H9 (cell line): ENCODE measurements at regions not wholly inside any gene's neighbourhood (a gene's known extent, or its start where the extent isn't known, plus 50 kb on each side); places are given as distances from the start of the nearest gene placed in this dataset.
"Not testable (repeated sequence)": the region's sequence is repeated elsewhere in the genome, so short reads cannot be mapped to it uniquely, and the experiment has no call there.

Experiments
- DNase-seq: peaks from one replicate; pipeline ENCODE4 v3.0.0-alpha.2; 2017
- H2AFZ ChIP-seq: one replicate; pipeline ENCODE4 v1.6.1; 2013; ENCODE audit warnings: mild to moderate bottlenecking, low read length, control low read depth, moderate library complexity
- H2AK5ac ChIP-seq: 2 replicates; pipeline ENCODE4 v1.6.1; 2013; ENCODE audit warnings: low read length, control low read depth, mixed read lengths; ENCODE audit not compliant: insufficient read length
- H2BK120ac ChIP-seq: one replicate; pipeline ENCODE4 v1.6.1; 2013; ENCODE audit warnings: low read depth, mild to moderate bottlenecking, low read length, control low read depth, inconsistent platforms; ENCODE audit not compliant: poor library complexity, severe bottlenecking
- H2BK12ac ChIP-seq: 2 replicates; pipeline ENCODE4 v1.6.1; 2013; ENCODE audit warnings: low read length, control low read depth, mixed read lengths, low read depth; ENCODE audit not compliant: insufficient read length
- H2BK15ac ChIP-seq: 2 replicates; pipeline ENCODE4 v1.6.1; 2013; ENCODE audit warnings: low read depth, low read length, control low read depth
- H2BK20ac ChIP-seq: one replicate; pipeline ENCODE4 v1.6.1; 2013; ENCODE audit warnings: low read depth, mild to moderate bottlenecking, low read length, control low read depth, inconsistent platforms; ENCODE audit not compliant: poor library complexity, severe bottlenecking
- H2BK5ac ChIP-seq: 2 replicates; pipeline ENCODE4 v1.6.1; 2013; ENCODE audit warnings: low read length, control low read depth, mixed read lengths; ENCODE audit not compliant: insufficient read length
- H3K14ac ChIP-seq: 2 replicates; pipeline ENCODE4 v1.6.1; 2013; ENCODE audit warnings: low read length, control low read depth; ENCODE audit not compliant: insufficient read depth
- H3K18ac ChIP-seq: 2 replicates; pipeline ENCODE4 v1.6.1; 2013; ENCODE audit warnings: low read depth, mild to moderate bottlenecking, mixed read lengths, low read length, control low read depth; ENCODE audit not compliant: insufficient read length
- H3K23ac ChIP-seq: 2 replicates; pipeline ENCODE4 v1.6.1; 2013; ENCODE audit warnings: low read length, control low read depth, mixed read lengths, low read depth; ENCODE audit not compliant: insufficient read length
- H3K23me2 ChIP-seq: 2 replicates; pipeline ENCODE4 v1.6.1; 2013; ENCODE audit warnings: low read depth, mild to moderate bottlenecking, mixed read lengths, low read length, control low read depth; ENCODE audit not compliant: insufficient read length, poor library complexity, severe bottlenecking
- H3K27ac ChIP-seq: 2 replicates; pipeline ENCODE4 v1.5.1; 2013; ENCODE audit warnings: low read length, control low read depth, mixed read lengths, low read depth; ENCODE audit not compliant: insufficient read length
- H3K27me3 ChIP-seq: 2 replicates; pipeline ENCODE4 v1.6.1; 2013; ENCODE audit warnings: low read length, control low read depth, inconsistent platforms; ENCODE audit not compliant: insufficient read depth
- H3K4ac ChIP-seq: 2 replicates; pipeline ENCODE4 v1.6.1; 2013; ENCODE audit warnings: low read depth, mild to moderate bottlenecking, control low read depth, inconsistent platforms, low read length, moderate library complexity
- H3K4me1 ChIP-seq: 2 replicates; pipeline ENCODE4 v1.6.1; 2013; ENCODE audit warnings: low read length, control low read depth, inconsistent platforms; ENCODE audit not compliant: insufficient read depth
- H3K4me2 ChIP-seq: 2 replicates; pipeline ENCODE4 v1.6.1; 2013; ENCODE audit warnings: low read length, control low read depth, mixed read lengths; ENCODE audit not compliant: insufficient read length, insufficient read depth
- H3K56ac ChIP-seq: 2 replicates; pipeline ENCODE4 v1.6.1; 2013; ENCODE audit warnings: low read depth, mild to moderate bottlenecking, mixed read lengths, low read length, control low read depth; ENCODE audit not compliant: insufficient read length
- H3K79me1 ChIP-seq: 2 replicates; pipeline ENCODE4 v1.6.1; 2013; ENCODE audit warnings: low read depth, mild to moderate bottlenecking, moderate library complexity, low read length, control low read depth, inconsistent platforms; ENCODE audit not compliant: insufficient read depth, poor library complexity, severe bottlenecking
- H3K79me2 ChIP-seq: 2 replicates; pipeline ENCODE4 v1.6.1; 2013; ENCODE audit warnings: low read length, control low read depth, inconsistent platforms; ENCODE audit not compliant: insufficient read depth
- H3K9ac ChIP-seq: 2 replicates; pipeline ENCODE4 v1.6.1; 2013; ENCODE audit warnings: low read length, control low read depth, mixed read lengths; ENCODE audit not compliant: insufficient read length; ENCODE audit errors: extremely low read depth
- H3K9me3 ChIP-seq: one replicate; pipeline ENCODE4 v1.6.1; 2013; ENCODE audit warnings: low read depth, low read length, inconsistent platforms; ENCODE audit not compliant: control insufficient read depth
- H3T11ph ChIP-seq: one replicate; pipeline ENCODE4 v1.6.1; 2013; ENCODE audit warnings: mild to moderate bottlenecking, low read length, control low read depth, inconsistent platforms
- H4K20me1 ChIP-seq: one replicate; pipeline ENCODE4 v1.6.1; 2013; ENCODE audit not compliant: control insufficient read depth, insufficient read length, insufficient read depth
- H4K5ac ChIP-seq: 2 replicates; pipeline ENCODE4 v1.6.1; 2013; ENCODE audit warnings: low read depth, mild to moderate bottlenecking, mixed read lengths, low read length, control low read depth; ENCODE audit not compliant: insufficient read length
- H4K8ac ChIP-seq: replicated peaks from 2 replicates; pipeline ENCODE4 v1.6.1; 2013; ENCODE audit warnings: low read length, control low read depth, mixed read lengths, low read depth; ENCODE audit not compliant: insufficient read length
- H4K91ac ChIP-seq: 2 replicates; pipeline ENCODE4 v1.6.1; 2013; ENCODE audit warnings: low read depth, mild to moderate bottlenecking, moderate library complexity, mixed read lengths, low read length, control low read depth; ENCODE audit not compliant: insufficient read length
- H3K27ac Mint-ChIP-seq, 3 experiments: 2 replicates in 2 of 3; 3 replicates in 1 of 3; pipeline ENCODE4 v1.8.0; 2020 to 2021; ENCODE audit warnings: mixed read lengths in 3 of 3, mild to moderate bottlenecking in 1 of 3, moderate library complexity in 1 of 3
- H3K27me3 Mint-ChIP-seq: 2 replicates; pipeline ENCODE4 v1.8.0; 2021; ENCODE audit warnings: low read depth, mild to moderate bottlenecking, moderate library complexity, mixed read lengths
- H3K36me3 Mint-ChIP-seq, 3 experiments: 2 replicates in 2 of 3; 3 replicates in 1 of 3; pipeline ENCODE4 v1.8.0; 2020 to 2021; ENCODE audit warnings: low read depth in 3 of 3, mixed read lengths in 3 of 3; ENCODE audit not compliant: insufficient read depth in 1 of 3
- H3K4me1 Mint-ChIP-seq, 2 experiments: 2 replicates each; pipeline ENCODE4 v1.8.0; 2020; ENCODE audit warnings: mixed read lengths in 2 of 2
- H3K4me3 Mint-ChIP-seq, 2 experiments: 2 replicates in 1 of 2; 3 replicates in 1 of 2; pipeline ENCODE4 v1.8.0; 2020 to 2021; ENCODE audit warnings: mild to moderate bottlenecking in 2 of 2, mixed read lengths in 2 of 2, moderate library complexity in 1 of 2
- H3K9me3 Mint-ChIP-seq, 2 experiments: 2 replicates in 1 of 2; 3 replicates in 1 of 2; pipeline ENCODE4 v1.8.0; 2020; ENCODE audit warnings: mild to moderate bottlenecking in 2 of 2, mixed read lengths in 2 of 2, moderate library complexity in 1 of 2
- CTCF ChIP-seq: fragments of 200-600 bp; sonication (generic); conservative IDR thresholded peaks from 3 replicates; pipeline ENCODE4 v1.8.0; 2021; ENCODE audit warnings: antibody characterized with exemption, mild to moderate bottlenecking
- WGBS: extraction: QIAGEN DNeasy Blood & Tissue Kit; methylation state at CpG from one replicate; pipeline ENCODE4 v1.1.7; 2013; ENCODE audit warnings: missing lambda C conversion rate, low lambda C conversion rate, mixed read lengths; ENCODE audit not compliant: insufficient read length; ENCODE audit errors: extremely low coverage; 5-methylcytosine and 5-hydroxymethylcytosine counted together

- Histone ChIP-seq H3K14ac (no peak overlapping the region), H2BK15ac (no peak overlapping the region), H2AK5ac (no peak overlapping the region), H3K23me2 (no peaks in the 10 kb centered on the region), H3K18ac (no peak overlapping the region), H3K4me1 (no peaks in the 10 kb centered on the region), H3K9ac (no peak overlapping the region), H4K8ac (no peak overlapping the region), H4K20me1 (no peaks in the 10 kb centered on the region), H2BK20ac (no peak overlapping the region), H2AFZ (no peak overlapping the region), H3K23ac (no peak overlapping the region), H3T11ph (no peak overlapping the region), H3K4me2 (no peak overlapping the region), H2BK5ac (no peak overlapping the region), H2BK120ac (no peak overlapping the region), H3K79me1 (no peaks in the 10 kb centered on the region), H3K79me2 (no peaks in the 10 kb centered on the region), H3K27ac (no peak overlapping the region), H3K4ac (no peak overlapping the region), H4K5ac (no peak overlapping the region), H3K27me3 (no peaks in the 10 kb centered on the region), H3K56ac (no peak overlapping the region), H3K9me3 (no peaks in the 10 kb centered on the region), H4K91ac (no peak overlapping the region), H2BK12ac (no peak overlapping the region)
- DNase-seq, result no peak
- Mint-ChIP-seq H3K36me3 (peaks cover 0 to 12% (median 5%) of the 10 kb centered on the region in 3 experiments; a peak in 4 of 7 replicates), H3K4me1 (peaks cover 8 to 10% of the 10 kb centered on the region in 2 experiments), H3K27me3 (no peaks in the 10 kb centered on the region), H3K9me3 (peaks cover 8 to 15% of the 10 kb centered on the region in 2 experiments; a peak in 4 of 5 replicates), H3K27ac (no peak overlapping the region), H3K4me3 (no peak overlapping the region)
- no CpG with 5 or more reads among the region's 1 CpG for WGBS
- no peak for TF ChIP-seq CTCF
Measured at GRCh38 chr10:21352886-21353285, 172.6 kb downstream of the SKIDA1 start.

- not testable (repeated sequence) for H2BK120ac ChIP-seq, H3K4me3 Mint-ChIP-seq, H2BK12ac ChIP-seq, H2AFZ ChIP-seq, H3K27me3 ChIP-seq, H3K4me1 ChIP-seq, H3K56ac ChIP-seq, H3K23ac ChIP-seq, H3K27ac ChIP-seq, H3K79me1 ChIP-seq, H3K9ac ChIP-seq, H3K23me2 ChIP-seq, H3K9me3 ChIP-seq, H4K91ac ChIP-seq, H3K4ac ChIP-seq, H3K27me3 Mint-ChIP-seq, H3K18ac ChIP-seq, H3K27ac Mint-ChIP-seq, H3K14ac ChIP-seq, H4K8ac ChIP-seq, H3K79me2 ChIP-seq, H4K20me1 ChIP-seq, H2BK20ac ChIP-seq, H2BK5ac ChIP-seq, H4K5ac ChIP-seq, DNase-seq, H2BK15ac ChIP-seq, H3T11ph ChIP-seq, H2AK5ac ChIP-seq, H3K4me2 ChIP-seq
- Mint-ChIP-seq H3K9me3 (peaks cover 15 to 16% of the 10 kb centered on the region in 2 experiments; a peak in 4 of 5 replicates), H3K36me3 (peaks cover 0 to 20% (median 5%) of the 10 kb centered on the region in 3 experiments; a peak in 4 of 7 replicates), H3K4me1 (peaks cover 8 to 10% of the 10 kb centered on the region in 2 experiments)
- WGBS, result no CpG with 5 or more reads among the region's 2 CpGs
Measured at GRCh38 chr10:21351594-21351993, 173.9 kb downstream of the SKIDA1 start.
